MCF 10A (cell line): ENCODE measurements at regions not wholly inside any gene's neighbourhood (a gene's known extent, or its start where the extent isn't known, plus 50 kb on each side); places are given as distances from the start of the nearest gene placed in this dataset.

Source experiments
- BruUV-seq: library from RNA; stranded (reverse); fragments of 400-500 nt; replicated peaks from 2 replicates; lab custom pipeline; 2021; lab: Mats Ljungman, UMichigan
- CTCF ChIA-PET: fragments of 300-600 bp; sonication (Branson Sonifier 250); formaldehyde crosslinking; extraction: SDS; loops from one replicate; lab custom pipeline; 2021; ENCODE audit warnings: antibody characterized with exemption, inconsistent platforms; lab: Yijun Ruan, JAX
- POLR2A ChIA-PET: fragments of 300-600, 350-650 bp; sonication (Branson Sonifier 250); formaldehyde crosslinking; extraction: SDS; loops from one replicate; lab custom pipeline; 2020; ENCODE audit warnings: antibody characterized with exemption, inconsistent platforms; lab: Yijun Ruan, JAX
- DNase-seq: peaks from one replicate; pipeline ENCODE4 v3.0.0-alpha.2; 2018; ENCODE audit not compliant: unreplicated experiment
- H3K27ac Mint-ChIP-seq: one replicate; pipeline ENCODE4 v1.8.0; 2022; ENCODE audit warnings: mild to moderate bottlenecking, low read depth, mixed read lengths; ENCODE audit not compliant: unreplicated experiment
- H3K27me3 Mint-ChIP-seq: one replicate; pipeline ENCODE4 v1.8.0; 2022; ENCODE audit warnings: mixed read lengths; ENCODE audit not compliant: insufficient read depth, unreplicated experiment
- H3K36me3 Mint-ChIP-seq: one replicate; pipeline ENCODE4 v1.8.0; 2022; ENCODE audit warnings: mild to moderate bottlenecking, moderate library complexity, mixed read lengths; ENCODE audit not compliant: insufficient read depth, unreplicated experiment
- H3K4me1 Mint-ChIP-seq: one replicate; pipeline ENCODE4 v1.8.0; 2022; ENCODE audit warnings: mixed read lengths; ENCODE audit not compliant: insufficient read depth, unreplicated experiment
- H3K4me3 Mint-ChIP-seq: one replicate; pipeline ENCODE4 v1.8.0; 2022; ENCODE audit warnings: mild to moderate bottlenecking, moderate library complexity, mixed read lengths; ENCODE audit not compliant: unreplicated experiment
- H3K9me3 Mint-ChIP-seq: one replicate; pipeline ENCODE4 v1.8.0; 2022; ENCODE audit warnings: mixed read lengths; ENCODE audit not compliant: unreplicated experiment
- CTCF ChIP-seq: fragments of 200-600 bp; IDR thresholded peaks from one replicate; pipeline ENCODE4 v1.8.0; 2022; ENCODE audit warnings: antibody characterized with exemption, mild to moderate bottlenecking; ENCODE audit not compliant: unreplicated experiment
- intact Hi-C: fragments of 100-400 bp; cut with micrococcal nuclease; formaldehyde crosslinking; loops from 2 replicates; pipeline ENCODE4 v1.14.1; 2022

- H3K27me3 Mint-ChIP-seq, result peaks cover 73% of the 10 kb centered on the region
- H3K4me1 Mint-ChIP-seq, result no peaks in the 10 kb centered on the region
- no peak overlapping the region for H3K4me3 Mint-ChIP-seq
- no peaks in the 10 kb centered on the region for H3K36me3 Mint-ChIP-seq
- ChIA-PET CTCF (no interaction called here), POLR2A (no interaction called here)
- no peaks in the 10 kb centered on the region for H3K9me3 Mint-ChIP-seq
- BruUV-seq, result no TSS peak
- no peak overlapping the region for H3K27ac Mint-ChIP-seq
- intact Hi-C loops, result no loop called here
- no peak for TF ChIP-seq CTCF
- no peak for DNase-seq
Measured at GRCh38 chr4:173899813-173900212, 369.8 kb upstream of the HAND2 start.

- H3K4me1 Mint-ChIP-seq, result no peaks in the 10 kb centered on the region
- no peak overlapping the region for H3K27ac Mint-ChIP-seq
- DNase-seq, result no peak
- no peak for TF ChIP-seq CTCF
- BruUV-seq, result no TSS peak
- peaks cover 46% of the 10 kb centered on the region for H3K27me3 Mint-ChIP-seq
- ChIA-PET CTCF (no interaction called here), POLR2A (no interaction called here)
- peaks cover 13% of the 10 kb centered on the region for H3K9me3 Mint-ChIP-seq
- intact Hi-C loops, result no loop called here
- no peak overlapping the region for H3K4me3 Mint-ChIP-seq
- H3K36me3 Mint-ChIP-seq, result no peaks in the 10 kb centered on the region
Measured at GRCh38 chr4:173891072-173891471, 361.0 kb upstream of the HAND2 start.

GRCh38 chr4:173883821-173884220, 353.8 kb upstream of the HAND2 start:
- H3K4me3 Mint-ChIP-seq, result no peak overlapping the region
- ChIA-PET POLR2A (no interaction called here), CTCF (interaction anchor here (0.7 to 1.4 kb wide), 2 partner anchors 28 to 378 kb away, joined by 3 read pairs; no protein-coding TSS in a partner anchor)
- intact Hi-C loops, result no loop called here
- peaks cover 86% of the 10 kb centered on the region for H3K27me3 Mint-ChIP-seq
- no TSS peak for BruUV-seq
- no peaks in the 10 kb centered on the region for H3K36me3 Mint-ChIP-seq
- H3K4me1 Mint-ChIP-seq, result no peaks in the 10 kb centered on the region
- TF ChIP-seq CTCF, result no peak
- H3K27ac Mint-ChIP-seq, result no peak overlapping the region
- peaks cover 8% of the 10 kb centered on the region for H3K9me3 Mint-ChIP-seq
- DNase-seq, result no peak

GRCh38 chr4:173880897-173881296, 350.9 kb upstream of the HAND2 start:
- Mint-ChIP-seq H3K4me1 (no peaks in the 10 kb centered on the region), H3K36me3 (no peaks in the 10 kb centered on the region), H3K4me3 (no peak overlapping the region), H3K27ac (no peak overlapping the region), H3K27me3 (peaks cover 67% of the 10 kb centered on the region), H3K9me3 (no peaks in the 10 kb centered on the region)
- BruUV-seq, result no TSS peak
- ChIA-PET CTCF (interaction anchor here (0.6 to 0.9 kb wide), 2 partner anchors 109 to 1053 kb away, joined by 4 read pairs; no protein-coding TSS in a partner anchor), POLR2A (no interaction called here)
- no peak for DNase-seq
- intact Hi-C loops, result no loop called here
- TF ChIP-seq CTCF, result no peak
